ENCODE measurements at regions not wholly inside any gene's neighbourhood (a gene's known extent, or its start where the extent isn't known, plus 50 kb on each side); places are given as distances from the start of the nearest gene placed in this dataset.

- TF ChIP-seq CTCF (IDR thresholded peaks at IDR 0.05; ENCODE audit: extremely low read depth in 1 of 2, insufficient read depth in 1 of 2, low read depth in 1 of 2, low read length in 2 of 2) (no peak), EZH2 (IDR thresholded peaks at IDR 0.05; ENCODE audit: borderline replicate concordance, low read depth, low read length, severe bottlenecking) (no peak), POLR2A (IDR thresholded peaks at IDR 0.05; ENCODE audit: low read depth, low read length) (no peak), JUN (IDR thresholded peaks at IDR 0.05; ENCODE audit: borderline replicate concordance, insufficient read depth, insufficient read length, low read depth) (no peak), GATA2 (IDR thresholded peaks at IDR 0.05; ENCODE audit: insufficient read depth, insufficient read length, low read depth, low read length) (no peak), POLR2AphosphoS5 (IDR thresholded peaks at IDR 0.05; ENCODE audit: insufficient read depth, low read depth, low read length) (no peak)
Measured at GRCh38 chr6:19552076-19552475, 285.1 kb upstream of the ID4 start.

All from endothelial cell of umbilical vein (primary cell).